Colonic mucosa (tissue), 4 donors: ENCODE measurements at regions not wholly inside any gene's neighbourhood (a gene's known extent, or its start where the extent isn't known, plus 50 kb on each side); places are given as distances from the start of the nearest gene placed in this dataset.
A peak's percentile ranks its signal among the peaks of the same experiment; 100 is the strongest.

Experiments used
- DNase-seq: peaks from one replicate; pipeline ENCODE4 v3.0.0-alpha.2; 2020
- H3K27ac ChIP-seq: fragments of 200-600 bp; one replicate; pipeline ENCODE4 v1.8.0; 2021
- H3K27me3 ChIP-seq: fragments of 200-600 bp; one replicate; pipeline ENCODE4 v1.8.0; 2021
- H3K36me3 ChIP-seq: fragments of 200-600 bp; one replicate; pipeline ENCODE4 v1.8.0; 2021
- H3K4me1 ChIP-seq: fragments of 200-600 bp; one replicate; pipeline ENCODE4 v1.8.0; 2021; ENCODE audit warnings: mild to moderate bottlenecking
- H3K4me3 ChIP-seq: fragments of 200-600 bp; one replicate; pipeline ENCODE4 v1.8.0; 2021
- H3K9ac ChIP-seq, 2 donors: one replicate each; pipeline ENCODE4 v1.7.0; 2013; ENCODE audit warnings: control low read depth in 2 of 2, low read depth in 2 of 2, low read length in 2 of 2
- H3K9me3 ChIP-seq: fragments of 200-600 bp; one replicate; pipeline ENCODE4 v1.8.0; 2021
- CTCF ChIP-seq: fragments of 200-600 bp; IDR thresholded peaks from one replicate; pipeline ENCODE4 v1.8.0; 2022; ENCODE audit warnings: antibody characterized with exemption, mild to moderate bottlenecking
- intact Hi-C: fragments of 100-400 bp; cut with DNase I; formaldehyde crosslinking; loops from one replicate; pipeline ENCODE4 v1.14.1; 2022
- donor health status: healthy.
- donor health status: DM: no; HTN: no; CAD: no.
- donor health status: DM: no; HTN: no; CAD: no.

- no peaks in the 10 kb centered on the region for H3K9me3 ChIP-seq
- H3K4me3 ChIP-seq, result no peak overlapping the region
- intact Hi-C loops, result no loop called here
- peak; percentile 73 for DNase-seq
- H3K4me1 ChIP-seq, result no peaks in the 10 kb centered on the region
- no peak for TF ChIP-seq CTCF
- H3K9ac ChIP-seq, result no peak overlapping the region
- H3K27me3 ChIP-seq, result no peaks in the 10 kb centered on the region
- H3K36me3 ChIP-seq, result no peaks in the 10 kb centered on the region
- no peak overlapping the region for H3K27ac ChIP-seq
Measured at GRCh38 chr9:7266911-7267595, 509.3 kb downstream of the KDM4C start.

- Histone ChIP-seq H3K4me3 (no peak overlapping the region), H3K27ac (no peak overlapping the region), H3K27me3 (no peaks in the 10 kb centered on the region), H3K4me1 (no peaks in the 10 kb centered on the region), H3K9me3 (no peaks in the 10 kb centered on the region), H3K36me3 (no peaks in the 10 kb centered on the region), H3K9ac (no peak overlapping the region)
- no peak for DNase-seq
- intact Hi-C loops, result no loop called here
- TF ChIP-seq CTCF, result no peak
Measured at GRCh38 chr9:7265181-7265580, 507.4 kb downstream of the KDM4C start.

DNA sequence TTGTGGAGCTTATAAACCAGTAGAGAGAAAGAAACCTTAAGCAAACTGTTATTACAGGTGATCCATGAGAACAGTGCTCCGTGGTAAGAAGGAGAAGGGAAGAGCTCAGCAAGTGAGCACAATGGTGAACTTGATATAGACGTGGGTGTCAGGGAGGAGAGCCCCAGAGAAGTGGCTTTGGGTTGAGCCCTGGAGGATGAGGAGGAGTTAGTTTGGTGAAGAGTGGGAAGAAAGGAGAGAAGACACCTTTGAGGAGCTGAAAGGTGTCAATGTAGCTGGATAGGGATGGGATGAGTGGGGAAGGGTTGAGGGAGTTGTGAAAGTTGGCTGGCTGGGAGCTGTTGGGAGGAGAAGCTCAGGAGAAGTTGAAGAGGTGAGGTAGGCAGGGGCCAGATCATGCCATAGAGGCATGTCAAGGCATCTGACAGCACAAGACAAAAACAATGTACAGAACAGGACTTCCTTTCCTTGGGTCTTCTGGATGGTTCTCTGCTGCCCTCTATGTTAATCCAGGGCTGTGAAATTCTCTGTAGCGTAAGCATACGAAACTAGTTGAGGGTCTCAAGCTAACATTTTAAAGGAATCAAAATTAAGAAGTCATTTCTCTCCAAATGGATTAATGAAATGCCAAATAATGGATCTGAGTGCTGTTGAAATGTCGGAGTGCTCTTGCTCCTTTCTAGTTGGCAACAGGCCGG is 501.9 kb downstream of the KDM4C start:
- DNase-seq, result no peak
- Histone ChIP-seq H3K27me3 (no peaks in the 10 kb centered on the region), H3K36me3 (no peaks in the 10 kb centered on the region), H3K9me3 (no peaks in the 10 kb centered on the region), H3K27ac (no peak overlapping the region), H3K4me3 (no peak overlapping the region), H3K9ac (no peak overlapping the region), H3K4me1 (no peaks in the 10 kb centered on the region)
- TF ChIP-seq CTCF, result no peak
- intact Hi-C loops, result no loop called here

DNA sequence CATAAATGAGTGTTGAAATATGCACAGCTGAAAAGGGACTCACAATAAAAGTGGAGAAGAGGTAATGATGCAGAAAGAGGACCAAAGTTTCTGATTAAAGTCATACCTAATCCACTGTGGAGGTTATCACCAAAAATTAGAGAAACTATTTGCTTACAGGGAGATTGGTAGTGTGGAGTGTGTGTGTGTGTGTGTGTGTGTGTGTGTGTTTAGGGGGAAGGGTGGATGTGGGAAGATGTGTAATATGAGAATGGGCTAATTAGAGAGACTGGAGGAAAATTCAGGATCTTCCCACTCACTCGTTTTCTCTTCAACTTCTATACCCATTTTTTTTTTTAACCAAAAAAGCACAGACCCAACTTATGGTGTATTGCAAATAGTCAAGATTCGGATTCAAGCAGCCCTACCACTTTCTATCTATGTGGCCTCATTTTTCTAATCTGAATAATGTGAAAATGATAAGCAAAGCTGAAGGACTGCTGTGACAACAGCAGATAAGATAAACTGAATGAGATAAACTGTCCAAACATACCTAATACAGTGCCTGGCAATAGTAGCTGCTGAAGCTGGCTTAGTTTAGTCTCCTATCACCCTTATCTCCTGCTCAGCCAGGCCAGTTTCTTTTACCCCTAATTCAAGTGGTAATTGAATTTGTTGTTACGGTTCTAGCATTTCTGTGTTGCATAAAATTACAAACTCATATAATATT is 501.1 kb downstream of the KDM4C start:
- Histone ChIP-seq H3K27ac (no peak overlapping the region), H3K4me1 (no peaks in the 10 kb centered on the region), H3K36me3 (no peaks in the 10 kb centered on the region), H3K9me3 (no peaks in the 10 kb centered on the region), H3K9ac (no peak overlapping the region), H3K4me3 (no peak overlapping the region), H3K27me3 (no peaks in the 10 kb centered on the region)
- intact Hi-C loops, result no loop called here
- DNase-seq, result no peak
- no peak for TF ChIP-seq CTCF

- Histone ChIP-seq H3K9me3 (no peaks in the 10 kb centered on the region), H3K4me1 (peaks cover 4% of the 10 kb centered on the region), H3K27me3 (no peaks in the 10 kb centered on the region), H3K9ac (no peak overlapping the region), H3K27ac (no peak overlapping the region), H3K36me3 (no peaks in the 10 kb centered on the region), H3K4me3 (no peak overlapping the region)
- no peak for TF ChIP-seq CTCF
- DNase-seq, result no peak
- intact Hi-C loops, result no loop called here
Measured at GRCh38 chr9:7246917-7247522, 489.2 kb downstream of the KDM4C start.
